ENCODE measurements at regions not wholly inside any gene's neighbourhood (a gene's known extent, or its start where the extent isn't known, plus 50 kb on each side); places are given as distances from the start of the nearest gene placed in this dataset.

DNA sequence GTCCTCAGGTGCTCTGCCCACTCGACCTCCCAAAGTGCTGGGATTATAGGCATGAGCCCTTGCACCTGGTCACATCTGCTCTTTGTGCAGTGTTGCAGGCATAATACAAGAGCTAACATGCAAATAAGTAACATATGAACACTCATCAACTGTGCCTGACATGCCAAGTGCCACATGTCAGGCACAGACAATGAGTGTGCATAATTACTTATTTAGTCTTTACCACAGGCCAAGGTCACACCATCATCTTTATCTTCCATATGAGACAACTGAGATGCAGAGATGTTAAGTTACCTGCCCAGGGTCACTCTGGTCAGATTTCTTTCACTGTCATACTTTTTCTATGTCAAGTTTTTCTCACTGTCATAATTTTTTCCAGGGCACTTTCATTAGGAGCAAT is 126.1 kb downstream of the PPIAL4G start:
- TF ChIP-seq EP300 (IDR thresholded peaks at IDR 0.05) (no peak), POLR2A (IDR thresholded peaks at IDR 0.05; ENCODE audit: low read depth) (no peak), POLR2AphosphoS5 (IDR thresholded peaks at IDR 0.05) (no peak)
- TF ChIP-seq, protein P1, sequence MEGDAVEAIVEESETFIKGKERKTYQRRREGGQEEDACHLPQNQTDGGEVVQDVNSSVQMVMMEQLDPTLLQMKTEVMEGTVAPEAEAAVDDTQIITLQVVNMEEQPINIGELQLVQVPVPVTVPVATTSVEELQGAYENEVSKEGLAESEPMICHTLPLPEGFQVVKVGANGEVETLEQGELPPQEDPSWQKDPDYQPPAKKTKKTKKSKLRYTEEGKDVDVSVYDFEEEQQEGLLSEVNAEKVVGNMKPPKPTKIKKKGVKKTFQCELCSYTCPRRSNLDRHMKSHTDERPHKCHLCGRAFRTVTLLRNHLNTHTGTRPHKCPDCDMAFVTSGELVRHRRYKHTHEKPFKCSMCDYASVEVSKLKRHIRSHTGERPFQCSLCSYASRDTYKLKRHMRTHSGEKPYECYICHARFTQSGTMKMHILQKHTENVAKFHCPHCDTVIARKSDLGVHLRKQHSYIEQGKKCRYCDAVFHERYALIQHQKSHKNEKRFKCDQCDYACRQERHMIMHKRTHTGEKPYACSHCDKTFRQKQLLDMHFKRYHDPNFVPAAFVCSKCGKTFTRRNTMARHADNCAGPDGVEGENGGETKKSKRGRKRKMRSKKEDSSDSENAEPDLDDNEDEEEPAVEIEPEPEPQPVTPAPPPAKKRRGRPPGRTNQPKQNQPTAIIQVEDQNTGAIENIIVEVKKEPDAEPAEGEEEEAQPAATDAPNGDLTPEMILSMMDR (IDR thresholded peaks at IDR 0.05), result no peak

All from esophagus muscularis mucosa (tissue), 4 donors.